Natural killer cell treated with Interleukin-12 subunit alpha and Interleukin-12 subunit beta and Interleukin-15 and Interleukin-18, amount 100 ng/mL, for 72 hours (primary cell): ENCODE measurements at regions not wholly inside any gene's neighbourhood (a gene's known extent, or its start where the extent isn't known, plus 50 kb on each side); places are given as distances from the start of the nearest gene placed in this dataset.

Experiments used
- ATAC-seq, 2 donors: fragments of 150-1000 bp; cut with Tn5 transposase in 1 of 2; sonication (Bioruptor Pico), chemical (Tn5 transposase) in 1 of 2; 2 replicates each; pipeline ENCODE4 v1.10.0; 2021
- DNase-seq: peaks from one replicate; pipeline ENCODE4 v3.0.0; 2022; ENCODE audit warnings: low spot score
- H3K27ac Mint-ChIP-seq, 2 donors: 1 replicate in 1 of 2; 2 replicates in 1 of 2; pipeline ENCODE4 v1.8.0; 2022; ENCODE audit warnings: mixed read lengths in 2 of 2, mild to moderate bottlenecking in 1 of 2, moderate library complexity in 1 of 2
- H3K27me3 Mint-ChIP-seq, 2 donors: 1 replicate in 1 of 2; 2 replicates in 1 of 2; pipeline ENCODE4 v1.8.0; 2022; ENCODE audit warnings: mixed read lengths in 2 of 2
- H3K36me3 Mint-ChIP-seq: one replicate; pipeline ENCODE4 v1.8.0; 2022; ENCODE audit warnings: mixed read lengths
- H3K4me1 Mint-ChIP-seq, 2 donors: 1 replicate in 1 of 2; 2 replicates in 1 of 2; pipeline ENCODE4 v1.8.0; 2022; ENCODE audit warnings: low read depth in 2 of 2, mixed read lengths in 2 of 2, mild to moderate bottlenecking in 1 of 2
- H3K4me3 Mint-ChIP-seq: one replicate; pipeline ENCODE4 v1.8.0; 2022; ENCODE audit warnings: mixed read lengths
- H3K9me3 Mint-ChIP-seq: 2 replicates; pipeline ENCODE4 v1.8.0; 2022; ENCODE audit warnings: mixed read lengths

- Mint-ChIP-seq H3K27ac (no peak overlapping the region), H3K4me1 (no peaks in the 10 kb centered on the region), H3K4me3 (no peak overlapping the region), H3K9me3 (no peaks in the 10 kb centered on the region), H3K36me3 (no peaks in the 10 kb centered on the region), H3K27me3 (peaks cover 22 to 45% of the 10 kb centered on the region in 2 donors)
- no peak for DNase-seq
- ATAC-seq = no peak
These were observed 133.4 kb upstream of the PFKP start for GRCh38 chr10:2933924-2934323.

DNA sequence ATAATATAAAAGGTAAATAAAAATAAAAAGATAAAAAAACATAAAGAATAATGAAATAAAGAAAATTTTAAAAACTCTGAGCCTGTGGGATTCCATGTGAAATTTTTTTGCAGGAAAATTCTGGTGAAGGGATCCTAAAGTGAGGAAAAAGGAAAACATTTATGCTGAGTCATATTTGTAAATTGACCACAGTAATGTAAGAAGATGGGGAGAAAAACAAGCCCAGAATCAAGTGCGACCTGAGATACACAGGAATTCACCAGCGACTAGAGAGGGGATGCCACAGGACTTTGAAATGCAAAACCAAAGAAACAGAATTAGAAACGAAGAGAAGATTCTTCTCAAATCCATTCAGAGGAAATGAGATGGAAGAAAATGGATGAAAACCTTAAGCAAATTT lies 133.8 kb upstream of the PFKP start:
- Mint-ChIP-seq H3K27me3 (peaks cover 19 to 45% of the 10 kb centered on the region in 2 donors), H3K36me3 (no peaks in the 10 kb centered on the region), H3K4me3 (no peak overlapping the region), H3K4me1 (no peaks in the 10 kb centered on the region), H3K9me3 (no peaks in the 10 kb centered on the region), H3K27ac (no peak overlapping the region)
- DNase-seq (no peak), ATAC-seq (no peak)

DNA sequence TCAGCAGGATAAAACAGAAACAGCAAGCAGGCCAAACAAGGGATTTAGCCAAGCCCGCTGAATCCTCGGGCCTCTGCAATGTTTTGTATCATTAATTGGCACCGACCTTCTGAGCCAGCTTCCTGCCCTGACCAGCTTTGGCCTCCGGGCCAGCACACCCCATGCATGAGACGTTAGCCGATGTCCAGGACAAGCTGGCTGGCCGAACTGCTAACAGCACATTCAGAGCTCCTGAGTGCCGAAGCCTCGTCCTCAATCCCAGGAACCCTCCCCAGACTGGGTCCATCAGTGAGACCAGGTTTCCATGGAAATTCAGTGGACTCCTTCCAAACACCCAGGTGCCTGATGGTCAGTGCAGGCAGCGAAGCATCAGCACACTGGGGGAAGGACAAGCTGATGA lies 134.3 kb upstream of the PFKP start:
- peaks cover 21 to 46% of the 10 kb centered on the region in 2 donors for H3K27me3 Mint-ChIP-seq
- H3K4me3 Mint-ChIP-seq = no peak overlapping the region
- DNase-seq (no peak), ATAC-seq (no peak)
- no peaks in the 10 kb centered on the region for H3K36me3 Mint-ChIP-seq
- no peaks in the 10 kb centered on the region for H3K9me3 Mint-ChIP-seq
- H3K4me1 Mint-ChIP-seq = no peaks in the 10 kb centered on the region
- H3K27ac Mint-ChIP-seq = no peak overlapping the region

GRCh38 chr10:2929480-2930258 lies 137.7 kb upstream of the PFKP start:
- peaks cover 18 to 37% of the 10 kb centered on the region in 2 donors for H3K27me3 Mint-ChIP-seq
- no peaks in the 10 kb centered on the region for H3K9me3 Mint-ChIP-seq
- H3K4me1 Mint-ChIP-seq = no peaks in the 10 kb centered on the region
- ATAC-seq (no peak), DNase-seq (no peak)
- no peak overlapping the region for H3K27ac Mint-ChIP-seq
- H3K4me3 Mint-ChIP-seq = no peak overlapping the region
- no peaks in the 10 kb centered on the region for H3K36me3 Mint-ChIP-seq

DNA sequence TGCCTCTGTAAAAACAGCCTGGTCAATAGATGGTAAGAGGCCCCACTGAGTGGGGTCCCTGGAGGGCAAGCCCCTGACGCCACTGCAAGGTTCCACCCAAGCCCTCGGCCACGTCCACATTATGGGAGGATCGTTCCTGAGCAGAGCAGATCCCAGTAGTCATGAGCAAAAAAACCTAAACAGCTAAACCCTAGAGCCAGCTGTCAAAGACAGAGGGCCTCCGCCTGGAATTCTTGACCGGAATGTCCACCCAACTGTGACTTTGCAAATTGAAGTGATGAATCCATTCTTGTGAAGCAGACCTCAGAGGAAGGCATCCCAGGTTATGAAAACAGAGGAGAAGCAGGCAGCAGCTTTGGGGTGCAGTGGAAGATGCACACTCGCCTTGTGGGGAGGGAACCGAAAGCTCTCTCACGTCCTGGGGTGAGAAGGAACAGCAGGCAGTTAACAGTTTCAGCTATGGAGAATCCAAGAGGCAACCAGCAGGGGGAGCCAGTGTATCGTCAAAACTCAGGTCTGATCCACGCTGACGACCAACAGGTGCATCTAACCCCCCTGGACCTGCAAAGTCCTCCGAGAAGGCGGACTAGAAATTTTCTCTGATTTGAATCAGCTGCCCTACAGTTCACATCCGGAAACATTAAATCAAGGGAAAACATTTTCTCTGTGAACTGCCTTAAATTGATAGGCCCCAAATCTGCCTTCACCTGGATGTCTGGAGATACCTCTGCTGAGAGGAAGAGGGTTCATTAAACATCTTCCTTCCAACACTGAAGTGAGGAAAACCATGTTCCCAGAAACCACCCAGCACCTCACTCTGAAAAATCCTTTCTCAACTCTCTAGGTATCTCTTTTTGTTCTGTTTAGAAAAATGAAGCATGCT lies 139.1 kb upstream of the PFKP start:
- Mint-ChIP-seq H3K4me1 (no peaks in the 10 kb centered on the region), H3K27ac (no peak overlapping the region), H3K36me3 (no peaks in the 10 kb centered on the region), H3K4me3 (no peak overlapping the region), H3K27me3 (peaks cover 14 to 37% of the 10 kb centered on the region in 2 donors), H3K9me3 (no peaks in the 10 kb centered on the region)
- no peak for DNase-seq
- peak in 1 of 2 donors; percentile 57 for ATAC-seq

GRCh38 chr10:2926918-2927660 lies 140.3 kb upstream of the PFKP start:
- DNase-seq (no peak), ATAC-seq (peak in 1 of 2 donors; percentile 31)
- Mint-ChIP-seq H3K27me3 (peaks cover 14 to 37% of the 10 kb centered on the region in 2 donors), H3K9me3 (no peaks in the 10 kb centered on the region), H3K4me1 (no peaks in the 10 kb centered on the region), H3K27ac (no peak overlapping the region), H3K36me3 (no peaks in the 10 kb centered on the region), H3K4me3 (peak overlapping the region; percentile 0)

DNA sequence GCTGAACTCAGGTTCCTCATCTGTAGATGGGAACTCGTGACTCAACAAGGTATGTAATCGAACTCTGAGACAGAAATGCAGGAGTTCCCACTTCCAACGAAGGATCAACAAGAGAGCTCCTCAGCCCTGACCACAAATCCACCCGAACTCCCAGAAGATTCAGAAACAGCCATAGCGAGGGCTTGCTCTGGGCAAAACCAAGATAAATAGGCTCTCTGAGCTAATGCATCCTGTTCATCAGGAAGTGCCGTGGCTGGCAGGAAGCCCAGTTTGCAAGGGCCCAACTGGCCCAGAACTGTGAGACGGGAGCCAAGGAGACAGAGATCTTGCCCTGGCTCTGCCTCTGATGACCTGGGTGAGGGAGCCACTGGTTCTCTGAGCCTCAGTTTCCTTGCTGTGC lies 141.7 kb upstream of the PFKP start:
- no peak for DNase-seq
- no peak overlapping the region for H3K4me3 Mint-ChIP-seq
- no peaks in the 10 kb centered on the region for H3K4me1 Mint-ChIP-seq
- no peak for ATAC-seq
- no peak overlapping the region for H3K27ac Mint-ChIP-seq
- no peaks in the 10 kb centered on the region for H3K9me3 Mint-ChIP-seq
- H3K36me3 Mint-ChIP-seq = no peaks in the 10 kb centered on the region
- peaks cover 16 to 50% of the 10 kb centered on the region in 2 donors for H3K27me3 Mint-ChIP-seq

DNA sequence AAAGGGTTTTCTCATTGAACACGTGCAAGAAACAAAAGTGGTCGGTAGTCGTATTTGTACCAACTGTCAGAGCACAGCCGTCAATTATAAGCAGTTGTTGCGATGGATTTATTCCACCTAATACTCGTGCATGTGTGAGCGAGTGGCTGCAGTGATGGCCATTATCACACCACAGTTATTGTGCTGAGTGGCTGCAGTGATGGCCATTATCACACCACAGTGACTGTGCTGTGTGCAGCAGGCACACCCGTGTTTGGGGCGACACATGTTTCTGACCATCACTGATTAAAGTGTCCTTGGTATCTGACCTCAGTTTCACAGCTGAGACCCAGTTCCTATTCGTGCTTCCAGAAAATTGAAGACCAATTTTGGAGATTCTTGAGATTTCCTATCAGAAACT lies 142.9 kb upstream of the PFKP start:
- H3K4me3 Mint-ChIP-seq = no peak overlapping the region

DNA sequence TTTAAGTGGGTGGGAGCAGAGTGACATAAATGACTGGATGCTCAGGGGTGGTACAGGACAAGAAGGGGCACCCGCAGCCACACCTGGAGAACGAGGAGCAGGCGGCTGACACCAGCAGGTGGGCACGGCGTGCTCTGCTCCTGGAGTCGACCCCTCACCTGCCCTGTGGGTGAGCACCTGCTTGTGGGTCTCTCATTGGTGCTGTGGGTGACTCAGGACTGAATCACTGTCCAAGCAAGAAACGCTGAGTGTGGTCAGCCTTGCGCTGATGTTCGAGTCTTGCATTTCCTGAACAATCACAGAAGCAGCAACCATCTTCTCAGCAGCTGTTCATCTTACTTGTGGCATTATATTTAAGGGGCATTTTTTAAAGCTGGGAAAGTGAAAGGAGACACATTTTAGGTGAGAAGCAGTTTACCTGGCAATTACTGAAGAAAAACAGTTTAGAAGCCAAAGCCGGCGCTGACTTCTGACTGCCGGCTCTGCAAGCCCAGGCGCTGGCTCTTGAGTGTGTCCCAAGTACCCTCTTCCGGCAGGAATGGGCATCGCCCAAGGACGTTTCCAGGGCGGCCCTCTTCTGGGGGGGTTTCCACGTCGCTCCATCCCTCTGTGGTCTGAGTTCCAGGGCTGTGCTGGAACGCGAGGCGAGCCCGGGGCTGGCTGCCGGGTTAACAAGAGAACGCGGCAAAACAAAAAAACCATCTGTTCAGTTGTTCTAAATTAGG lies 145.2 kb upstream of the PFKP start:
- no peaks in the 10 kb centered on the region for H3K36me3 Mint-ChIP-seq
- no peak overlapping the region for H3K4me3 Mint-ChIP-seq
- no peaks in the 10 kb centered on the region for H3K9me3 Mint-ChIP-seq
- no peak for ATAC-seq
- DNase-seq = no peak
- peaks cover 4 to 33% of the 10 kb centered on the region in 2 donors for H3K27me3 Mint-ChIP-seq
- no peak overlapping the region for H3K27ac Mint-ChIP-seq
- H3K4me1 Mint-ChIP-seq = no peaks in the 10 kb centered on the region

More for the DNA sequence above, 142.9 kb upstream of the PFKP start:
- no peak for DNase-seq
- ATAC-seq = peak in 1 of 2 donors; percentile 49
- H3K27me3 Mint-ChIP-seq = peaks cover 16 to 50% of the 10 kb centered on the region in 2 donors
- no peaks in the 10 kb centered on the region for H3K4me1 Mint-ChIP-seq
- no peaks in the 10 kb centered on the region for H3K36me3 Mint-ChIP-seq
- H3K27ac Mint-ChIP-seq = no peak overlapping the region
- no peaks in the 10 kb centered on the region for H3K9me3 Mint-ChIP-seq

DNA sequence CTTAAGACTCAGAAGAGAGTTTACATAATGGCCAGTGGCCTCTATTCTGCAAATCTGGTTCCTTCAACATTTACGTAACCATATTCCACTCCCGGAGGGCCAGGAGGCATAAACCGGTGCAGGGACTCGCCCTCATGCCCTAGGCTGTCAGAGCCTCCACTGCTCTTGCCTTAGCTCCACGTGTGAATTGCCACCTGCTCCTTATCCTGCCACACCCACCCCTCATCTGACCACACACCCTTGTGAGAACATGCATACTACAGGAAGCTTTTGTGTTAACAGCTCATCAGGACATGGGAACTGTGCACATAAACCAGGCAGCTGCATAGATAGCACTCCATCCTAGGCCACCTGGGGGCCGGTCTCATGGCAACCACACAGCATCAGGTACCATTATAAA lies 146.7 kb upstream of the PFKP start:
- no peak overlapping the region for H3K27ac Mint-ChIP-seq
- no peaks in the 10 kb centered on the region for H3K4me1 Mint-ChIP-seq
- no peaks in the 10 kb centered on the region for H3K36me3 Mint-ChIP-seq
- ATAC-seq = peak in 1 of 2 donors; percentile 40
- H3K27me3 Mint-ChIP-seq = peaks cover 7 to 30% of the 10 kb centered on the region in 2 donors
- no peaks in the 10 kb centered on the region for H3K9me3 Mint-ChIP-seq
- DNase-seq = no peak
- no peak overlapping the region for H3K4me3 Mint-ChIP-seq

- H3K27ac Mint-ChIP-seq = no peak overlapping the region
- no peak overlapping the region for H3K4me3 Mint-ChIP-seq
- H3K27me3 Mint-ChIP-seq = peaks cover 7 to 30% of the 10 kb centered on the region in 2 donors
- H3K9me3 Mint-ChIP-seq = no peaks in the 10 kb centered on the region
- no peaks in the 10 kb centered on the region for H3K36me3 Mint-ChIP-seq
- DNase-seq (no peak), ATAC-seq (no peak)
- no peaks in the 10 kb centered on the region for H3K4me1 Mint-ChIP-seq
These were observed 147.2 kb upstream of the PFKP start for GRCh38 chr10:2920168-2920567.

DNA sequence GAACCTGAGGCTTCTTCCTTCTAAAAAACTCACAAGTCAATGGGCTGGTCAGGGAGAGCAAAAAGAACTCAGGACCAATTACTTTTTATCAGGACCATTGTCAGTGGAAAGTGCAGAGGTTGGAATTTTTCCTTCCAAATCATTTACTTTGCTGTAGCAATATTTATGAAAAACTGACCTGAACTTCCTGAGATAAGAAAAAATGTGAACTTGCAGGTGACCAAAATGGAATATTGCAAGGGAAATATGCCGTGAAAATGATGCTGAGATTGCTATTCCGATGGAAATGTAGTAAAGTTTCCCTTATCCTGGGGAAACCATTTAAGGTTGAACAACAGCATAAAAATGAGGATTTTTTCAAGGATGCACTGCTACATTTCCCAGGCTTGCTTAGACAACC lies 148.3 kb upstream of the PFKP start:
- peaks cover 7 to 32% of the 10 kb centered on the region in 2 donors for H3K27me3 Mint-ChIP-seq
- no peaks in the 10 kb centered on the region for H3K4me1 Mint-ChIP-seq
- H3K27ac Mint-ChIP-seq = no peak overlapping the region
- H3K9me3 Mint-ChIP-seq = no peaks in the 10 kb centered on the region
- no peak for ATAC-seq
- no peak for DNase-seq
- H3K36me3 Mint-ChIP-seq = no peaks in the 10 kb centered on the region
- H3K4me3 Mint-ChIP-seq = no peak overlapping the region

- peaks cover 7 to 28% of the 10 kb centered on the region in 2 donors for H3K27me3 Mint-ChIP-seq
- no peaks in the 10 kb centered on the region for H3K36me3 Mint-ChIP-seq
- no peak overlapping the region for H3K27ac Mint-ChIP-seq
- H3K9me3 Mint-ChIP-seq = no peaks in the 10 kb centered on the region
- no peak for ATAC-seq
- no peak overlapping the region for H3K4me3 Mint-ChIP-seq
- no peaks in the 10 kb centered on the region for H3K4me1 Mint-ChIP-seq
- no peak for DNase-seq
These were observed 148.9 kb upstream of the PFKP start for GRCh38 chr10:2918489-2918888.
